Gastrocnemius medialis (tissue), 4 donors: ENCODE measurements at regions not wholly inside any gene's neighbourhood (a gene's known extent, or its start where the extent isn't known, plus 50 kb on each side); places are given as distances from the start of the nearest gene placed in this dataset.
"Not testable (repeated sequence)": the region's sequence is repeated elsewhere in the genome, so short reads cannot be mapped to it uniquely, and the experiment has no call there.

Source experiments
- ATAC-seq, 2 donors: fragments of 150-250 bp; one replicate each; pipeline ENCODE4 v1.9.1; 2016
- DNase-seq, 2 donors: peaks; one replicate each; pipeline ENCODE4 v3.0.0-alpha.2; 2019
- H3K27ac ChIP-seq, 4 donors: fragments of 200-600 bp; sonication (generic); 1 replicate in 1 of 4; 2 replicates in 3 of 4; pipeline ENCODE4 v1.5.1; 2016 to 2018; ENCODE audit warnings: mild to moderate bottlenecking in 2 of 4, moderate library complexity in 1 of 4
- H3K27me3 ChIP-seq, 3 donors: fragments of 200-600 bp; sonication (generic) in 2 of 3; 1 replicate in 1 of 3; 2 replicates in 2 of 3; pipeline versions ENCODE4 v1.5.1 to v1.6.0; 2016 to 2019; ENCODE audit warnings: mild to moderate bottlenecking in 1 of 3, moderate library complexity in 1 of 3
- H3K36me3 ChIP-seq, 2 donors: fragments of 200-600 bp; sonication (generic) in 1 of 2; one replicate each; pipeline ENCODE4 v1.5.1; 2017 to 2018
- H3K4me1 ChIP-seq, 2 donors: fragments of 200-600 bp; sonication (generic) in 1 of 2; one replicate each; pipeline ENCODE4 v1.5.1; 2016 to 2017; ENCODE audit warnings: mild to moderate bottlenecking in 2 of 2
- H3K4me3 ChIP-seq, 4 donors: fragments of 200-600 bp; sonication (generic) in 3 of 4; 1 replicate in 1 of 4; 2 replicates in 3 of 4; pipeline ENCODE4 v1.5.1; 2016 to 2019; ENCODE audit warnings: mild to moderate bottlenecking in 2 of 4
- H3K9me3 ChIP-seq, 3 donors: fragments of 200-600 bp; sonication (generic) in 2 of 3; 1 replicate in 1 of 3; 2 replicates in 2 of 3; pipeline ENCODE4 v1.5.1; 2016 to 2019
- POLR2A ChIP-seq, 2 donors: fragments of 450-650 bp; IDR thresholded peaks; one replicate each; pipeline ENCODE4 v1.6.1; 2017; ENCODE audit warnings: antibody characterized with exemption in 2 of 2, mild to moderate bottlenecking in 2 of 2, moderate library complexity in 2 of 2
- in situ Hi-C, 4 donors: fragments of 200-750 bp; cut with MboI; loops; one replicate each; pipeline versions ENCODE4 v1.15.0 to v1.8.0; 2017; ENCODE audit warnings: low sequenced_read_pairs in 4 of 4
- intact Hi-C: fragments of 100-400 bp; cut with DNase I; formaldehyde crosslinking; loops from one replicate; pipeline ENCODE4 v1.15.1; 2023; ENCODE audit warnings: low total_unique reads
- TF ChIP-seq, protein P1 (sequence below), 5 experiments: fragments of 450-650 bp in 3 of 5; fragments of 200-600 bp in 2 of 5; sonication (generic) in 2 of 5; IDR thresholded peaks in 4 of 5; conservative IDR thresholded peaks in 1 of 5; 1 replicate in 4 of 5; 2 replicates in 1 of 5; pipeline ENCODE4 v1.5.1; 2016 to 2019; ENCODE audit warnings: antibody characterized with exemption in 5 of 5, mild to moderate bottlenecking in 3 of 5, moderate library complexity in 3 of 5

DNA sequence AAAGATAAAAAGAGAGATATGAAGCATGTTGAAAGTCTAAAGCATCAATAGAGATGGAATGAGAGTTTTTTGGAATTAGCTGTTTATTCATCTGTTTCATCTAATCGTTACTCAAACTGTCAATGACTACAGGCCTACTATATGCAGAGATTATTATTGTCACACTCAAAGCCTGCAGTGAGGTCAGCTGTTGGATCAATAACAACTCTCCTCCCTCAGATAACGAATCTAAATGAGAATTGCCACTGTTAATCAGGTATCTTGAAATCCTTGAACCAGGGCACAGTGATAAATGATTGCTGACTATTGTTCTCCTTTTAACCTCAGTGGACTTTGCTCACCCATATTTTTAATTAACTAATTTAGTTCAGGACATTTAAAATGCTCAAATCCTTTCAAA, 192.3 kb upstream of the SGO1 start:
- Histone ChIP-seq H3K27ac (no peak overlapping the region), H3K4me3 (no peak overlapping the region), H3K36me3 (no peaks in the 10 kb centered on the region), H3K9me3 (no peaks in the 10 kb centered on the region), H3K4me1 (no peaks in the 10 kb centered on the region), H3K27me3 (no peaks in the 10 kb centered on the region)
- intact Hi-C loops, result no loop called here
- no peak for ATAC-seq
- DNase-seq, result no peak
- no peak for TF ChIP-seq POLR2A (IDR thresholded peaks at IDR 0.05)
- TF ChIP-seq, protein P1, sequence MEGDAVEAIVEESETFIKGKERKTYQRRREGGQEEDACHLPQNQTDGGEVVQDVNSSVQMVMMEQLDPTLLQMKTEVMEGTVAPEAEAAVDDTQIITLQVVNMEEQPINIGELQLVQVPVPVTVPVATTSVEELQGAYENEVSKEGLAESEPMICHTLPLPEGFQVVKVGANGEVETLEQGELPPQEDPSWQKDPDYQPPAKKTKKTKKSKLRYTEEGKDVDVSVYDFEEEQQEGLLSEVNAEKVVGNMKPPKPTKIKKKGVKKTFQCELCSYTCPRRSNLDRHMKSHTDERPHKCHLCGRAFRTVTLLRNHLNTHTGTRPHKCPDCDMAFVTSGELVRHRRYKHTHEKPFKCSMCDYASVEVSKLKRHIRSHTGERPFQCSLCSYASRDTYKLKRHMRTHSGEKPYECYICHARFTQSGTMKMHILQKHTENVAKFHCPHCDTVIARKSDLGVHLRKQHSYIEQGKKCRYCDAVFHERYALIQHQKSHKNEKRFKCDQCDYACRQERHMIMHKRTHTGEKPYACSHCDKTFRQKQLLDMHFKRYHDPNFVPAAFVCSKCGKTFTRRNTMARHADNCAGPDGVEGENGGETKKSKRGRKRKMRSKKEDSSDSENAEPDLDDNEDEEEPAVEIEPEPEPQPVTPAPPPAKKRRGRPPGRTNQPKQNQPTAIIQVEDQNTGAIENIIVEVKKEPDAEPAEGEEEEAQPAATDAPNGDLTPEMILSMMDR (IDR thresholded peaks at IDR 0.05 in 4 of 5, conservative IDR thresholded peaks at IDR 0.05 in 1 of 5), result no peak
- in situ Hi-C loops, result no loop called here

DNA sequence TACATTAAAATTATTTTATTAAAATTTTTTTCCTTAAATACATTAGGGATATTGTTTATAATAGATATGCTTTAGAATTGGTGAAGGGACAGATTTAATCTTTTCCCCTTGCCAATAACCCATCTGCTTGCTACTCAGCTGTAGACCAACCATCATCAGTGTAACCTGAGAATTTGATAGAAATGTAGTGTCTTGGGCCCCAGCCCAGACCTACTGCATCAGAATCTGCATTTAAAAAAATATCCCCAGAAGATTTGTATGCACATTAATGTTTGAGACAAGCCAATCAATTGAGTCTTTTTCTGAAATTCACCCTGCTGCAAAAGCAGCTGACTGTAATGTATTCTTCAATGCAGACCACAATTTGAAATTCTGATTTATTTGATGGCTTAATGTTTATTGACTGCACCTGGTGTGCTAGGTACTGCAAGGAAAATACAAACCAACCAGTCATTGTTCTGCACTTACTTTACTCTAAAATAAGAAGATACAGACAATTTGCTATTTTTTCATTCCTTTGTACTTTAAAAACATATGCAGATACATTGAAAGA, 190.7 kb upstream of the SGO1 start:
- H3K4me1 ChIP-seq, result no peaks in the 10 kb centered on the region
- ATAC-seq (no peak), DNase-seq (no peak)
- in situ Hi-C loops (no loop called here), intact Hi-C loops (no loop called here)
- no peaks in the 10 kb centered on the region for H3K9me3 ChIP-seq
- no peak for TF ChIP-seq POLR2A (IDR thresholded peaks at IDR 0.05)
- TF ChIP-seq, protein P1 (IDR thresholded peaks at IDR 0.05 in 4 of 5, conservative IDR thresholded peaks at IDR 0.05 in 1 of 5), result no peak
- H3K27ac ChIP-seq, result no peak overlapping the region
- no peak overlapping the region for H3K4me3 ChIP-seq
- H3K36me3 ChIP-seq, result no peaks in the 10 kb centered on the region
- H3K27me3 ChIP-seq, result no peaks in the 10 kb centered on the region

DNA sequence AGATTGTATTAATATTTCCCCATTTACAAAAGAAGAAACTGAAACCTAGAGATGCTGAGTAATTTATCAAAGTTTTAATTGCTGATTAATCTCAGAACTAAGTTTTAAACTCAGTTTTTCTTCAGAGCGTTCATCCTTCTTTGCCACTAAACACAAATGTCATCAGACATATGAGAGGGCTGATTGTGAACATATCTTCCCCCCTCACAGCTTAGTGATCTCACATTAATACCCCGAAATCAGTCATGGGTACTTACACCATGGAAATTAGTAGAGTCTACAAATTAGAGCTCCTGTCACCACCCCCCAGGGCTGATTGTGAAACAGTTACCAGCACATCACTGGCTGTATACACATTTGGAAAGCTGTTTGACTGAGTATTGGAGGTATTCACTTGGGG, 189.3 kb upstream of the SGO1 start:
- TF ChIP-seq POLR2A (IDR thresholded peaks at IDR 0.05), result no peak
- TF ChIP-seq, protein P1 (IDR thresholded peaks at IDR 0.05 in 4 of 5, conservative IDR thresholded peaks at IDR 0.05 in 1 of 5), result no peak
- Histone ChIP-seq H3K36me3 (no peaks in the 10 kb centered on the region), H3K4me1 (no peaks in the 10 kb centered on the region), H3K4me3 (no peak overlapping the region), H3K27me3 (no peaks in the 10 kb centered on the region), H3K27ac (no peak overlapping the region), H3K9me3 (no peaks in the 10 kb centered on the region)
- DNase-seq, result no peak
- no peak for ATAC-seq
- in situ Hi-C loops (no loop called here), intact Hi-C loops (no loop called here)

DNA sequence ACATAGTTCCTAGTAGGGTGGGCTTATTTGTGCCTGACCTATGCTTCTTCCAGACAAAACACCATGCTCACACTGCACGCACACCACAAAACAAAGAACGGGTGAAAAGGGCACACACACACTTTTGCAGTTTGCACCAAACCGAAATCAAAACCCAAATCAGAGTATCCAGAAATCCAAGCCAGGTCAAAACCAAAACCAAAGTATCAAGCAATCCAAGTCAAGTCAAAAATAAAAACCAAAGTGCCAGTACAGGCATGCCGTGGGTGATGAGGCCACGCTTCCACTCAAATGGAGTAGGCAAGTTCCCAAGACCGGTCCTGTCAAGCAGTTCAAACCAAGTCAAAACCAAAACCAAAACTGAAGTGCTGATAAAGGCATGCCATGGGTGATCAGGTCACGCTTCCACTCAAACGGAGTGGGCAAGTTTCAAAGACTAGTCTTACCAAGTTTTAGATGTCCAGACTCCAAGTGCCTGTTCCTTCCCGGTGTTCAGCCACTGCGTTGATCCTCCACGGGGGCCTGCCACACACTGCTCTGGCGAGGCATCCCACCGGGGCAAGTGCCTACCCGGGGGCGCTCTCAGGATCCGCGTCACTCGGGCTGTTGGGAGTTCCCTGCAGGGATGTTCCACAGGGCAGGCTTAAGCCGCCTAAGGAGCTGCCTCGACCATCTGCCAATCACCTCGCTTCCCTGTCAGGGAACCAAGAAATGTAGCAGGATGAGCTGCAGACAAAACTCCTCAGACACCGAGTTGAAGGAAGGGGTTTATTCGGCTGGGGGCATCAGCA, 184.5 kb upstream of the SGO1 start:
- DNase-seq, H3K36me3 ChIP-seq, H3K27me3 ChIP-seq, H3K27ac ChIP-seq, ATAC-seq, H3K4me1 ChIP-seq, in situ Hi-C loops, intact Hi-C loops, H3K4me3 ChIP-seq, H3K9me3 ChIP-seq: not testable (repeated sequence)

DNA sequence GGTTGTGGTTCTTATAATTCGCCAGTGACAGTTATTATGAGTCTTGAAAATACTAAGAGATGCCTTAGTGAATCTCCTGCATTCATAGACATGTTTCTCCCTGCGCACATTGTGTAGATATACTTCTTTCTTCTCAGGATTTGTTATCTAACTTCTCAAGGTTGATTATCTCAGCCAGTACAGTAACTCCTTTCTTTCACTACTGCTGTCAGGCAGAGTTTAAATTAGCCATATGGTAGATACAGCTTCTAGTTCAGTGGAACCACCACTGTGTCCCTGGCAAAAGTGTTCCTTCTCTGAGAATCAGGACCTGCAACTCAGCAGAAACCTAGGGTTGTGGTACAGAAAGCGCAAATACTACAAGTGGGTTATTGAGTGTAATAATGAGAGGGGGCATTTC, 175.0 kb upstream of the SGO1 start:
- H3K9me3 ChIP-seq, result no peaks in the 10 kb centered on the region
- in situ Hi-C loops, result no loop called here
- ATAC-seq, result no peak
- H3K36me3 ChIP-seq, result no peaks in the 10 kb centered on the region
- intact Hi-C loops, result no loop called here
- H3K4me3 ChIP-seq, result no peak overlapping the region
- H3K4me1 ChIP-seq, result no peaks in the 10 kb centered on the region
- TF ChIP-seq POLR2A (IDR thresholded peaks at IDR 0.05), result no peak
- TF ChIP-seq, protein P1 (IDR thresholded peaks at IDR 0.05 in 4 of 5, conservative IDR thresholded peaks at IDR 0.05 in 1 of 5), result no peak
- H3K27me3 ChIP-seq, result no peaks in the 10 kb centered on the region
- no peak for DNase-seq
- H3K27ac ChIP-seq, result no peak overlapping the region
